Left hindlimb (tissue), 1 donor: ENCODE measurements at regions not wholly inside any gene's neighbourhood (a gene's known extent, or its start where the extent isn't known, plus 50 kb on each side); places are given as distances from the start of the nearest gene placed in this dataset.

Source experiments
- DNase-seq: peaks from one replicate; pipeline ENCODE4 v3.0.0-alpha.2; 2018

GRCh38 chr12:41981013-41981412 lies 163.7 kb downstream of the GXYLT1 start:
- no peak for DNase-seq

GRCh38 chr12:41980390-41980789 lies 164.3 kb downstream of the GXYLT1 start:
- no peak for DNase-seq

GRCh38 chr12:41979574-41979973 lies 165.1 kb downstream of the GXYLT1 start:
- no peak for DNase-seq

GRCh38 chr12:41972598-41972997 lies 172.1 kb downstream of the GXYLT1 start:
- no peak for DNase-seq

GRCh38 chr12:41972196-41972595 lies 172.5 kb downstream of the GXYLT1 start:
- no peak for DNase-seq

GRCh38 chr12:41970744-41971143 lies 173.9 kb downstream of the GXYLT1 start:
- no peak for DNase-seq

GRCh38 chr12:41968599-41968998 lies 176.1 kb downstream of the GXYLT1 start:
- DNase-seq, result no peak

- no peak for DNase-seq
Observed at GRCh38 chr12:41967668-41968500, 176.8 kb downstream of the GXYLT1 start.

GRCh38 chr12:41966916-41967315 lies 177.8 kb downstream of the GXYLT1 start:
- no peak for DNase-seq

- no peak for DNase-seq
Observed at GRCh38 chr12:41966001-41966400, 178.7 kb downstream of the GXYLT1 start.

- DNase-seq, result no peak
Observed at GRCh38 chr12:41963398-41963797, 181.3 kb downstream of the GXYLT1 start.

GRCh38 chr12:41962171-41962572 lies 182.5 kb downstream of the GXYLT1 start:
- DNase-seq, result peak; percentile 58

- DNase-seq, result no peak
Observed at GRCh38 chr12:41959271-41959670, 185.4 kb downstream of the GXYLT1 start.

GRCh38 chr12:41956353-41956752 lies 188.3 kb downstream of the GXYLT1 start:
- no peak for DNase-seq

- no peak for DNase-seq
Observed at GRCh38 chr12:41950455-41950854, 194.2 kb downstream of the GXYLT1 start.

GRCh38 chr12:41946106-41946505 lies 198.6 kb downstream of the GXYLT1 start:
- DNase-seq, result no peak

GRCh38 chr12:41944216-41944615 lies 200.5 kb downstream of the GXYLT1 start:
- DNase-seq, result no peak

GRCh38 chr12:41943671-41944070 lies 201.0 kb downstream of the GXYLT1 start:
- no peak for DNase-seq

- DNase-seq, result no peak
Observed at GRCh38 chr12:41942354-41942753, 202.3 kb downstream of the GXYLT1 start.

- no peak for DNase-seq
Observed at GRCh38 chr12:41941079-41941478, 203.6 kb downstream of the GXYLT1 start.

- DNase-seq, result no peak
Observed at GRCh38 chr12:41940571-41940970, 204.1 kb downstream of the GXYLT1 start.

GRCh38 chr12:41936333-41936732 lies 208.3 kb downstream of the GXYLT1 start:
- no peak for DNase-seq

- DNase-seq, result no peak
Observed at GRCh38 chr12:41935911-41936310, 208.8 kb downstream of the GXYLT1 start.

GRCh38 chr12:41932470-41932991 lies 212.1 kb downstream of the GXYLT1 start:
- peak; percentile 78 for DNase-seq
